DND-41 (cell line): ENCODE measurements at regions not wholly inside any gene's neighbourhood (a gene's known extent, or its start where the extent isn't known, plus 50 kb on each side); places are given as distances from the start of the nearest gene placed in this dataset.

ENCODE experiments used
- CTCF ChIP-seq: IDR thresholded peaks from 2 replicates; pipeline ENCODE4 v1.5.1; 2012; ENCODE audit warnings: borderline replicate concordance, low read length, moderate library complexity, mild to moderate bottlenecking; ENCODE audit not compliant: poor library complexity, severe bottlenecking; ENCODE audit errors: extremely low read depth
- EZH2 ChIP-seq: IDR thresholded peaks from 3 replicates; pipeline ENCODE4 v1.6.1; 2012; ENCODE audit warnings: borderline replicate concordance, low read depth, mild to moderate bottlenecking, moderate library complexity, low read length, inconsistent platforms; ENCODE audit not compliant: severe bottlenecking

GRCh38 chr1:69483246-69483645, 84.5 kb upstream of the LRRC7 start:
- TF ChIP-seq CTCF (no peak), EZH2 (no peak)
